GM19463 (cell line): ENCODE measurements at regions not wholly inside any gene's neighbourhood (a gene's known extent, or its start where the extent isn't known, plus 50 kb on each side); places are given as distances from the start of the nearest gene placed in this dataset.
"Not testable (repeated sequence)": the region's sequence is repeated elsewhere in the genome, so short reads cannot be mapped to it uniquely, and the experiment has no call there.

ENCODE experiments used
- ATAC-seq: cut with Tn5 transposase; IDR thresholded peaks from one replicate; pipeline ENCODE4 v1.9.1; 2021; ENCODE audit warnings: mild to moderate bottlenecking, moderate library complexity; ENCODE audit not compliant: unreplicated experiment

DNA sequence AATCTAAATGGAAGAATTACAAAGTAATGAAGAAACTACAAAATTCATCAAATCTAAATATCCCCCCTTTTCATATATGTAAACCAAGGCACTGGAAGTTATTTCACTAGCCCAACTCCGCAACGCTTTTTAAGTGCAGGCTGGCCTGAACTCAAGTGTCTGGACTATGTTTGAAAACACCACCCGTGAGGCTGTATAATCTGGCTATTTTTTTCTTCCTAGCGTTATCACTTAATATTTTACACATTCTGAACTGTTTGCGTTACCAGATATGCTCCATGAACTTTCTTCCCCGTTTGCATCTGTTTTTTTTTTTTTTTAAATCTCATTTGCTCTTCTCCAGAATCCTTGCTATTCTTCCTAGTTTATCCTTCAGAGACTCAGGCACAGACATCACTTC, 619.5 kb upstream of the CBLB start:
- ATAC-seq: no peak

DNA sequence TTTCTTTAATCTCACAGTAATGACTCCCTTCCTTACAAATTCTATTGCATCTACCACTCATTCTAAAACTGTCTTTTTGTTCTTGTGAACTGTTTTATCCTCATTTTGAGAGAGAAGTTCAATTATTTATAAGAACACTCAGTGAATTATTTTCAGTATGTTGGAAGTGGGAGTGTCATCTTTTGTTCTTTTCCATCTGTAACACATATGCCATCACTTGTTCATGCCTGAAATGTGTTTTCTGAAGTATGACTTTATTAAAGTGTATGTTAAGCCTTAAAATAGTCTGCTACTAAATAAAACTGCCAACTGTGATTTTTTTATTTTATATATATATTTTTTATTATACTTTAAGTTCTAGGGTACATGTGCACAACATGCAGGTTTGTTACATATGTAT, 623.0 kb upstream of the CBLB start:
- ATAC-seq: no peak

DNA sequence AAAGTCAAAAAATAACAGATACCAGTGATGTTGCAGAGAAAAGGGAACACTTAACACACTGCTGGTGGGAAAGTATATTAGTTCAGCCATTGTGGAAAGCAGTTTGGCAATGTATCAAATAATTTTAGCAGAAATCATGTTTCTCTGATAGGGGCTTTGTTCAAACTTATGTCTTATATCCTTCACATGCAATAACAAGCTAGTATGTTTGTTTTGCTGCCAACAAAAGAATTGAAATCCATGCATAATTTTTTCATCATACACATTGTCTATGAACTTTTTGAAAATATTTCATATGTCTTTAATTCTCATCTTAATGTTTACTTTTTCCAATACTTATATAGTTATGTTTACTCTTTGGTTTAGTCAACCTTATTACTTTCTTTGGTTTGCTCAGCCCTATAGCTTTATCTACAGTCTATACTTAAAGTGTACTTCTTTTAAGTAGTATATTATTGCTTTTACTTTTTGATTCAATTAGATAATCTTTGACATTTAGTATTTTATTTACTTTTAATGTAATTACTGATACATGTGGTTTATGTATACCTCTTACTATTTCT, 639.6 kb upstream of the CBLB start:
- no peak for ATAC-seq

DNA sequence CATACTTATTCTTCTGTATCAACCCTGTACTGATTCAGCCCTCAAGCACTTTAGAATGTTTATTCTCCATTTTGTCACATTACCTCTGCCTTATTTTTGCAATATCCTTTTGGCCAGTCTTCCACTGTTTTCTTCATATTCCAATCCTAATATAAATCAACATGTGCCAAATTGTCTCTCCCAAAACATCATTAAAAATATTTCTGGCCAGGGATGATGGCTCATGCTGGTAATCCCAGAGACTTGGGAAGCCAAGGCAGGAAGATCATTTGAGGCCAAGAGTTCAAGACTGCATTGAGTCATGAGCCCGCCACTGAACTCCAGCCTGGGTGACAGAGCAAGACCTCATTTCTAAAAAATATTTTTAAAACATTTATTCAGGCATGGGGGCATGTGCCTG, 641.4 kb upstream of the CBLB start:
- ATAC-seq: no peak

DNA sequence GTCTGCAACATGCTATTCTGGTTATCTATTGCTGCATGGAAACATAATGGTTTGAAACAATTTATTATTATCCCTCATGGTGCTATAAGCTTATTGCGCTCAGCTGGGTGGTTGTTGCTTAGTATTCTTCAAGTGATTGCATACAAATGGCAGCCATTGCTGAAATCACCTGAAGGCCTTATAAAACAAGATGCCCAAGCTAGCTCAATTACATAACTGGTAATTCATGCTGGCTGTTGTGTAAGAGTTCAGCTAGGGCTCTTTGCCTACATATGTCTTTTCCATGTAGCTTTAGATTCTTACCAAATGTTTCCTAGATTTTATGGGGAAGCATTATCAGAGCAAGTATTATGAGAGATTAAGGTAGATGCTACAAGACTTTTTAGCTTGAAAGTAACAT, 644.0 kb upstream of the CBLB start:
- no peak for ATAC-seq

DNA sequence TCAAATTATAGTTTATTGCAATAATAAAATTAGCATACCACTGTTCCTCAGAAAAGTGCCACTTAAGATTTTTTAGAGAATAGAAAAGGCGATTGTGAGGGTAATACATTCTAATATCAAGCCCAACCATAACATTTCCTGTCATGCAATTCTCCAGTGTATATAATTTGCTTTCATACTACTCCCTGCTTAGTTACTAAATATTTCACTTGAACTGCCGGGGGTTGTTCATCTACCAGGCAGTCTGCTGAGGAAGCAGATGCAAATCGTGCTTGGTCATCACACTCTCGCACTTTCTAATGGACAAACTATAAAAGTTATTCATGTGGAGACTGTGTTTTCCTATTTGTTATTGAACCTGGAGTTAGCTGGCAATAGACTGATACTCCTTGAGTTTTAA, 645.6 kb upstream of the CBLB start:
- ATAC-seq: no peak

DNA sequence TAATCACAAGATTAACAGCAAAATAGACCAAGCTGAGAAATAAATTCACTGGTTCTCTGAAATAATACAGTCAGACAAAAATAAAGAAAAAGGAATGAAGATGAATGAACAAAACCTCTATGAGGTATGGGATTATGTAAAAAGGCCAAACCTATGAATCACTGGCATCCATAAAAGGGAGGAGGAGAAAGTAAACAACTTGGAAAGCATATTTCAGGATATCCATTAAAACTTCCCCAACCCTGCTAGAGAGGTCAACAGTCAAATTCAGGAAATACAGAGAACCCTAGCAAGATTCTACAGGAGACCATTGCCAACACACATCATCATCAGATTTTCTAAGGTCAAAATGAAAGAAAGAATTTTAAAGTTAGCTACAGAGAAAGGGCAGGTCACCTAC, 649.7 kb upstream of the CBLB start:
- ATAC-seq: no peak

DNA sequence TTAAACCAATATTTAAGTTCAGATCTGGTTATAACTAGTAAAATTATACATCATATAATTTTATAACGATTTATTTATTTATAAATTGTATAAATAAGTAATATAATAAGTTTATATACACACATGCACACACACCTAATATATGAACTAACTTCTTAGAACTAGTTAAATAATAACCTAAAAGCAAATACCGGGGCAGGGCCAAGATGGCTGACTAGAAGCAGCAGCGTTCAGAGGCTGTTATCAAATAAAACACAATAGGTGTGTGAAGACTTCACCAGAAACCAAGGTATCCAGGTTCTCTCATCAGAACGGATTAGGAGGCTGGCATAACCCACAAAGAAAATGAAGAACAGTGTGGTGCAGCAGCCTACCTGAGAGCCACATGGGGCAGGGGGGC, 653.6 kb upstream of the CBLB start:
- no peak for ATAC-seq

DNA sequence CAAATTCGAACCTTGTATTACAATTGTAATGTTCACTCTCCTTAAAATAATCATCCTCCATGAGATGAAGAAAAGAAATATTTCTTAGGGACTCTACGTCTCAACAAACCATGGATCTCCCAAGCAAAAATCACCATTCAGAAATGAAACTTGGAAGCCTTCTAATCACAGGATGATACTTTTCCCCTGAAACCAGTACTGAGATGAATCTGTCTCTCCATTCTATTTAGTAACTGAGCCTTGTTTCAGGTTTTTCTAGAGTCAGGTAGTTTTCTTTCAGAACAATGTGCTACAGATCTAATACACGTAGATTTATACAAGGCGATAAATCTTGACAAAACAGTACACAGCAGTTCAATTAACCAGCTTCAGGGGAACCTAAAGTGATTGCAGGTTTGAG, 660.1 kb upstream of the CBLB start:
- ATAC-seq: no peak

DNA sequence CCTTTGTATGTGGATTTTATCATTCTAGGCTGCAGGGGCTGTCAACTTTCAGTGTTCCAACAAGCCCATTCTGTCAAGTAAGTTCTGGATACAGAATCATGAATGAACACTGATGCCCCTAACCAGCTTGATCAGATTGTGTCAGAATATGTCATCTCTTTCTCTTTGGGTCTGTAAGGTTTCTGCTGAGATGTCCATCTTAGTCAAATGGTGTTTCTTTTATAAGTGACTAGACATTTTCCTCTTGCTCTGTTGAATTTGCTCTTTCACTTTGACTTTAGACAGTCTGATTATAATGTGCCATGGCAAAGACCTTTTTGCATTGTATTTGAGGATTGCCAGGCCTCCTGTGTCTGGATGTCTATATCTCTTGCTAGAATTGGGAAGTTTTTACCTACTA, 660.9 kb upstream of the CBLB start:
- ATAC-seq: no peak

DNA sequence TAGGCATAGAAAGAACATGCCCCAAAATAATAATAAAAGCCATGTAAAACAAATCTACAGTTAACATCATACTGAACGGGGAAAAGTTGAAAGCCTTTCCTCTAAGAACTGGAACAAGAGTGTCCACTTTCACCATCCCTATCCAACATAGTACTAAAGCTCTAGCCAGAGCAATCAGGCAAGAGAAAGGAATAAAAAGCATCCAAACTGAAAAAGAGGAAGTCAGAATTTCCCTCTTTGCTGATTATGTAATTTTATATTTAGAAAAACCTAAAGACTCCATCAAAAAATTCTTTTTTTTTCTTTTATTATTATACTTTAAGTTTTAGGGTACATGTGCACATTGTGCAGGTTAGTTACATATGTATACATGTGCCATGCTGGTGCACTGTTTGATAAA, 661.6 kb upstream of the CBLB start:
- no peak for ATAC-seq

DNA sequence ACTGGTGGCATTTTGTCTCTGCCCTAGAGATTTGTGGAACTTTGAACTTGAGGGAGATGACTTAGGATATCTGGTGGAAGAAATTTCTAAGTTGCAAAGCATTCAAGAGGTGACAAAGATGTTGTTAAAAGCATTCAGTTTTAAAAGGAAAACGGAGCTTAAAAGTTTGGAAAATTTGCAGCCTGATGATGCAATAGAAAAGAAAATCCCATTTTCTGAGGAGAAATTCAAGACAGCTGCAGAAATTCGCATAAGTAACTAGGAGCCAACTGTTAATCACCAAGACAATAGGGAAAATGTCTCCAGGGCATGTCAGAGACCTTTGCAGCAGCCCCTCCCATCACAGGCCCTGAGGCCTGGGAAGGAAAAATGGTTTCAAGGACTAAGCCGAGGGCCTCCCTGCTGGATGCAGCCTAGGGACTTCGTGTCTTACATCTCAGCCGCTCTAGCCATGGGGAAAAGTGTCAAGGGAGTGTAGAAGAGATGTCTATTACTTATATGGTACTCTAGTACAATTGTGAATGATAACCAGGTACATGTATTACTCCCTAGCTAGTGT, 663.0 kb upstream of the CBLB start:
- ATAC-seq: not testable (repeated sequence)

DNA sequence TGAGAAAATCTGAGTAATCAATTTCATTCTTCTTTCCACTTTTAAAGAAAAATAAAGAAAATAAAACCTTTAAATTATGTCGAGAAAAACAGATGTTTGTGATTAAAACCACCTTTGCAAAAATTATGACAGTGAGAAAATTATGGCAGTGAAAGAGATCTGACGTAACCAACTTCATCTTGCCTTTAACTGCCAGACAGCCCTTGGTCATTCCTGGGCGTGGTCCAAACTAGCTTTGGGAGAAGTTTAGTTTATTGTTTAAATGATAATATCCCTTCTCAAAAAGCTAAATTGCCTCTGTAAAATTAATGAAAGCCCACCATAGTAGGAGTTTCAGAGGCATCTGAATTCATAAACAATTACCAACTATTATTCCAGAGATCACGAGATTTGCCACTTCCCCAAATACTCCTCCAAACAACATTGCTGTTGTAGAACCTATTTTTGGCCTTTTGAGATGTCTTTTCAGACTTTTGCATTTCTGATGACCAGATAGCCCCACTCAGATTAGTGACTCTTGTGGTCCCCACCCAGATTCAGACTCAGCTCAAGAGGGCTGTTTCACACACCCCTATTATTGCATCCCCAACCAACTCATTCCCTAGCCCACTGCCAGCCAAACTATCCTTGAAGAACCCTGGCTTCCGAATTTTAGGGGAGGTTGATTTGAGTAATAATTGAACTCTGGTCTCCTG, 664.4 kb upstream of the CBLB start:
- ATAC-seq: no peak

DNA sequence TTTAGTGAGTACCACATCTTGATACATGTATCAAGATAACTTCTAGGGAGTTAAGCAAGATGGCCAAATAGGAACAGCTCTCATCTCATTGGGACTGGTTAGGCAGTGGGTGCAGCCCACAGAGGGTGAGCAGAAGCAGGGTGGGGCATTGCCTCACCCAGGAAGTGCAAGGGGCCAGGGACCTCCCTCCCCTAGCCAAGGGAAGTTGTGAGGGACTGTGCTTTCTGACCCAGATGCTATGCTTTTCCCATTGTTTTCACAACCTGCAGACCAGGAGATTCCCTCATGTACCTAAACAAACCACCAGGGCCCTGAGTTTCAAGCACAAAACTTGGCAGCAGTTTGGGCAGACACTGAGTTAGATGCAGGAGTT, 665.0 kb upstream of the CBLB start:
- no peak for ATAC-seq

DNA sequence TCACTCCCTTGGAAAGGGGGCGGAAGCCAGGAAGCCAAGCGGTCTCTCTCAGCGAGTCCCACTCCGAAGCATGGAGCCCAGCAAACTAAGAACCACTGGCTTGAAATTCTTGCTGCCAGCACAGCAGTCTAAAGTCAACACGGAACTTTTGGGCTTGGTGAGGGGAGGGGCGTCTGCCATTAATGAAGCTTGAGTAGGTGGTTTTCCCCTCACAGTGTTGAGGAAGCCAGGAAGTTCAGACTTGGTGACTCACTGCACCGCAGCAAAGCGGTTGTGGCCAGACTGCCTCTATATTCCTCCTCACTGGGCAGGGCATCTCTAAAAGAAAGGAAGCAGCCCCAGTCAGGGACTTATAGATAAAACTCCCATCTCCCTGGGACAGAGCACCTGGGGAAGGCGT, 665.4 kb upstream of the CBLB start:
- no peak for ATAC-seq

DNA sequence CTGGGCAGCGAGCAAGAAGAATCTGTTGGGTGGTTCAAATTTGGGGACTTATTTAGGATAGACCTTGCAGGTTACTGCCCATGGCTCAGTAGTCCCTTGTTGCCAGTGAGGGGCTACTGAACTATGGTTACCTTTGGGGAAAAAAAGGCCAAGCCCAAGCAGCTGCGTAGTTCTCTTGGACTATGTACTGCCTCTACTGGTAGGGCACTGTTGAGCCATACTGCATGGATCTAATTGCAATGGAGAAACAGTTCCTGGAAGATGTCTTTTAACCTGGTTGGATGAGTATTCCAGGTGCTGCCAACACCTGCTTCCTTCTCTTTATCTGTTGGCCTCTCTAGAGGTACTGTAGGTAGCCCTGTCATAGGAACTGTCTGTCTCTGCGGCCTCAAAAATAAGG, 671.9 kb upstream of the CBLB start:
- no peak for ATAC-seq

DNA sequence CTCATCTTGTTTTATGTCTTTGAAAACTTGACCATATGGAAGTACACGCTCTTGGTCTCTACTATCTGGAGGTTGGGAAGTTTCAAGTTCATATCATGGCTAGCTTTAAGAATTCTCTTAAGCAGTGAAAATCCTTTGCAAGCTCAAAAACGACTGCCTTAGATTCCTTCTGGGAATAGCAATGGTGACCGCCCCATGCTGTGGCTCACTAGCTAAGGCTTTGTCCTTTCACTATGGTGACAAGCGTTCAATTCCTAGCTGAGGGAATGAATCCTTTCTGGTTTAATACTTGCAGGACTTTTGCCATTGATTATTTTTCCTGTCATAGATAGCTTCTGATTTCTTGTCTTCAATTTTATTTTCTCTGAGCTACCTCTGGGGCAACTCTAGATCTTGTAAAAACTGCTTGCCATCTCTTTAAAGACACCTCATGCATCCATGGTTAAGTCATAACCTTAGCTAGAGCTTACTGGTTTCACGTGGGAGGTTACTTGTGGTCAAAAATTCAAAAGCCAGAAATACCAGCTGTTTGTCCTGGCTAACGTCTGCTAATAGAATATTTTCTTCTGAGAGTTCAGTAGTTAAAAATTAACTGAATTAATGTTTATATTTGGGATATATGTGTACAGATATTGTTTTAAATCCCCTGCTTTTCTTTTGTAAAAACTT, 673.4 kb upstream of the CBLB start:
- peak; percentile 67 for ATAC-seq

DNA sequence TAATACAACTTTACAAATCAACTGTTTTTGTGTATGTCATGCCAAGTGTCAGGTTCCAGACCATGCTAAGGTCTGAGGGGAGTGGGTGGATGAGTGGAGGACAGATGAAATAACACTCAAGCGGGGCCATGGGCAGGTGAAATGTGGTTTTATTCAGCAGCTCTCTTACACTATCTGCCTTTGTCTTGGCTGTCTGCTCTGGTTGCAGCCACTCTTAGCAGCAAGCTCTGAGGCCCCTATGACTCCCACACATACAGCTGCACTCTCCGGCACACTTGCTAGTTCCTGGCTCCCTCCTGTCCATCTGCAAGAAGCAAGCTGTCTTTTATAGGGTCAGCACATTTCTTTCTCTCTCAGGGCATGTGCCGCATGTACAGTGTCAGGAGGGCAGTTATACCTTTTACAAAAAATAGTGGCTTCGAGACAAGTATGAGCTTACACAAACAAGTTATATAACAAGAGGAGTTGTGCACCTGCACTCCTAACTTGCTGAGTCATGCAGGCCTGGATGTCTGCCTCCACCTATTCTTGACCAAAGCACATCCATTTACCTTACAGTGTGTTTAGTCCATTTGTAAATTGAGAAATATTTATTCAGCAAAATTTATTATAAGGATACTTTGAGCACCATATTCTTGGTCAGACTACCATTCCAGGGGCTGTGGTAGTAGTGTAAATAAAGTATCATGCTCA, 683.7 kb upstream of the CBLB start:
- ATAC-seq: no peak

DNA sequence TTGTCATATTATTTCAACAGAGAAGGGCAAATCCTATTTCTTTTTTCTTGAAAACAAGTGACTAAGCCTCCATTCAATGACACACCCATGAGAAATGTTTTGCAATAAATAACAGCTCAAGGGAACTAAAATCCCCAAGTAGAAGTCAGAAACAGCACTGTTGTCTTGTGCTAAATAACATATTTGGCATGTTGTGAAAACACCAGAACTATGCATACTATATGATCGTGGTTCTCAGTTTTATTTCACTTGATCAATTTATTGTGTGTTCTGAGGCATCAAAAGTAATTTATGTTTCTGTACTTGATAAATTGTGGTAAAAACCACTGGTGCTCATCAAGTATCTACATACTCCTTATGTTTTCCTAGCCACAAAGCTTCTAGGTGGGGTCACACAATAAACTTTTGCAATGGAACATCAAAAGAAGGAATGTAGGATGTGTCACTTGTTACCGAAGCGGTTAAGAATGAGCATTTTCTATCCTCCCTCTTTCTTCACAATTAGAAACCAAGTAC, 691.7 kb upstream of the CBLB start:
- ATAC-seq: no peak

DNA sequence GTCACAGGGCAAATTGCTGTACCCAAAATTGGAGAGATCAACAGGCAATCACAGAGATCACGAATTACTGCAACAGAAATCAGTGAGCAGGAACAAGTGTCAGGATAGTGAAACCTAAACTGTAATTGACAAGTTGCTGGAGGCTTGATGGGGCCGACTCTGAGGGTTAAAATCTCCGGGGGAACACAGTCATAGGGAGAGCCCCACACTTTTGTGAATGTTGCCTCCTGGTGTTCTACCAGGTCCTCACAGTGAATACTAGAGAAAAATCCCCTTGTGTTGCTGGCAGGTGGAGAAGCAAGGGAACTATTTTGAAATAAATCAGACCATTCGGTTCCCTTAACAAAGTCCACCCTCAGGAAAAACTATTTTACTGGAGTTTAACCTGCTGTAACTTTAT, 697.5 kb upstream of the CBLB start:
- ATAC-seq: peak; percentile 99

DNA sequence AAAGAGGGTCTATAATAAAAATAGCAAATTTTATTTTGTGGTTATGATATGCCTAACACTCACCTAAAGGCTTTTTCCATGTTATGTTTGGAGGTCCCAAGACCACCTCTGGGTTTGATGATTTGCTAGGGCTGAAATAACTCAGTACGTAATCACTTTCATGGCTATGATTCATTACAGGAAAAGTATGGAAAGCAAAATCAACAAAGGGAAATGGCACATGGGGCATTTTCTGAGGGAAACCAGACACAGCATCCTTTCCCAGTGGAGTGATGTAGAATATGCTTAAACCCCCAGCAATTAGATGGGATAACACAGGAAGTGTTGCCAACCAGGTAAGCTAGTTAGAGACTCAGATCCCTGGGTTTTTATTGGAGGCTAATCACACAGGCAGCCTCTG, 701.6 kb upstream of the CBLB start:
- no peak for ATAC-seq

DNA sequence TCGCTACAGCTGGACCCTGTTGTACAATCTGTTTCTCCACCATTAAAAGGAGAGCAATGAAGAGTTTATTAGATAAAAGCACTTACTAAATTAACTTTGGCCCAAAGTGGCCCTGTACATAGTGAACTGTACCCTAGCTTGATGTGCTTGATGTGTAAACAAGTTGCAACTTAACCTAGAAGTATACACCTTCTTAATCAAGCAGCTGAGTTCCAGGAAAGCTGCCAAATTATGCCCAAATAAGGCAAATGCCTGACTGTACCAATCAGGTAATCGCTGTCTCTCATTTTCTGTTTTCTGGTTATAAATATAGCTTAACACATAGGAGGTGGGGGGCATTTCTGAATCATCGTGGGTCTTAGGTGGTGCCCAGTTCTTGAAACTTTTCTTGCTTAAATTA, 704.8 kb upstream of the CBLB start:
- no peak for ATAC-seq
